Fibroblast of skin of abdomen (primary cell): ENCODE measurements at regions not wholly inside any gene's neighbourhood (a gene's known extent, or its start where the extent isn't known, plus 50 kb on each side); places are given as distances from the start of the nearest gene placed in this dataset.
"Not testable (repeated sequence)": the region's sequence is repeated elsewhere in the genome, so short reads cannot be mapped to it uniquely, and the experiment has no call there.

Source experiments
- DNase-seq: peaks from one replicate; pipeline ENCODE4 v3.0.0-alpha.2; 2013

DNA sequence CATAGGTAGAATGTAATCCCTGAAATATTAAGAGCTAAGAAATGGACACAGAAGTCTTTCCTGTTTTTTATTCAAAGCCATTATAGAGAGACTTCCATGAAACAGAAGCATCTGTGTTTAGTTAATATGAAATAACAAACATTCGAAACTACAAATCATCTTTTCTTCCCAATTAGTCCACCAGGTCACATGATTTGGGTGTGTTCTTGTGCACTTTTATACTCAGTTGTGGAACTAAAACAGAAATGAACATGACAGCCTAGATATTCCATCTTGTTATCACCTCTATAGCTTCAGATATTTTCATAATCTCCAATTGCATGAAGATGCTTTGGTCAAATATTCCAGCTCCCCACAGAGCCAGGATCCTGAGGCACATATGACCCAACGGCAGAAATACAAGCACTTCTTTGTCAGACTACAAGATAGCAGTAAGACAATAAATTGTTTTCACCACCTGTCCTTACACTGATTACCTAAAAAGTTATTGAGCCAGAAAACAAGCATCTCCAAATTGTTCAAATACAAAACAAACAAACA is 116.8 kb upstream of the BEND6 start:
- DNase-seq: no peak

DNA sequence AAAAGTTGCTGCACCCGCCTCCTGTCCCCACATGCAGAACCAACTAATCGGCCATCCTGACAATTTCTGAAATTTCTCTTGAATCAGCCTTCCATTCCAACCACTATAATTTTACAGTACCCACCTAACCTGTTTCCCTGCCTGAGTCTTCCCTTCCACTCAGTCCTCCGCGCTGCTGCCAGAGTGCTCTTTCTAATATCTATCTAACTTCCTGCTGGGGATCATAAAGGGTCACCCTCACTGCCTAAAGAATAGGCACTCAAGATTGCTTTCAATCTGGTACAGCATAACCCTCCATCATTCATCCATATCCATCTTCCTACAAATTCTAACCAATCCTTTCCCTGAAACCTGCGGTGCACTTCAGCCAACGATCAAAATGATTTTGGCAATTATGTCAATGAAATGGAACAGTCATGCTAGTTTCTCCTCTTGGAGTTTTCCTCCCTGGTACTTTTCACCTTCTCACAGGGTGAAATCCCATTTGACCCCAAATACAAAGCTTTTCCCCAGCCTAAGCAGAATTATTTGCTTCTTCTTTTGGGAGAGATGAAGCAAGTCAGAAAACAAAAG is 117.5 kb upstream of the BEND6 start:
- no peak for DNase-seq

DNA sequence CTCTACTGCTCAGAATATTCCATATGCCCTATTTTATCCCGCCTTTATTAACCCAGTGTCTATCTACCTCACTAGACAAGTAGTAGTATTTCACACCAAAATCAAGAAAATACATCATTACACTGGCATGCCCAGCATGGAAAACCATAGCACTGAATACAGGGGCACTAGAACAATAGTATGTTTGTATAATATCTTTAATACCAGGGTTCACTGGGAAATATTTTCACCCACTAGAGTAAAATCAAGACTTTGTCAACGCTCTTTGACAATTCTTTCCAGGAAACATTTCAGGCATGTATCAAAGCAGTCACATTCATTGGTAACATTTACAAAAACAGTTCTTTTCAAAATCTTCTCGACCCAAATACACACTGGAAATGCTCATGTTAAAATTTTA is 119.3 kb upstream of the BEND6 start:
- no peak for DNase-seq

DNA sequence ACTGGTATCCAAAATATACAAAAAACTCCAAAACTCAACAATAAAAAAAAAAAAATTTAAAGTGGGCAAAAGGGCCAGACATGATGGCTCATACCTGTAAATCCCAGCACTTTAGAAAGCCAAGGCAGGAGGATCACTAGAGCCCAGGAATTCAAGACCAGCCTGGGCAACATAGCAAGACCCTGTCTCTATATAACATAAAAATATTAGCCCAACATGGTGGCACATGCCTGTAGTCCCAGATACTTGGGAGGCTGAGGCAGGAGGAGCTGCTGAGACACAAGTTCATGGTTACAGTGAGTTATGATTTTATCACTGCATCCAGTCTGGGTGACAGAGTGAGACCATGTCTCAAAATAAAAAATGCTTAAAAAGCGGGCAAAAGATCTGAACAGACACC is 121.0 kb upstream of the BEND6 start:
- DNase-seq: no peak

DNA sequence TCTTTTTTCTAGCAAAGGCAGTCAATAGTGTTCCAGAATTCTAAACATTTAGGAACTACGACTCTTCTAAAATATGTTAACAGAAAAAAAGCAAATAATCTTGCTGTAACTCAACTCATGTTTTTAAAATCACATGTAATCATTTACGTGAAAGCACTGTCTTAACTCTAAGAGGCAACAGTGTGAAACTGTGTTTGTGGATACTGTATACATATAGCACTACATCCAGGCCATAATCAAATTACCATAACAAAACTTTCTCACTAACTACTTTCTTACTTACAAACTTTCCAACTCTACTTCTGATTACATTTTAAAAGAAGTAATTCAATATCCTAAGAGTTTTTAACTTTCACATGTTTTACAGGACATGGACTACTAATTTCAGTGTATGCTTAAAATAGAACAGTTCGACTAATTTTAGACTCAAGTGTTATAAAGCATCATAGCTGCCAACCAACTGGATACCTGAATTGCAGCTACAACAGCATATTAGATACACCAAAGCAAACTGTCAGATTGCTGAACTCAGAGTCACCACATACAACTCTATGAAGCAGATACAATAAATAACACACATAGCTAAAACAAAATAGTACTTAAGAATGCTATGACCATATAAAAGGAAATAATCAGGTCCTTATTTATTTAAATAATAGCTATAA is 121.6 kb upstream of the BEND6 start:
- no peak for DNase-seq

DNA sequence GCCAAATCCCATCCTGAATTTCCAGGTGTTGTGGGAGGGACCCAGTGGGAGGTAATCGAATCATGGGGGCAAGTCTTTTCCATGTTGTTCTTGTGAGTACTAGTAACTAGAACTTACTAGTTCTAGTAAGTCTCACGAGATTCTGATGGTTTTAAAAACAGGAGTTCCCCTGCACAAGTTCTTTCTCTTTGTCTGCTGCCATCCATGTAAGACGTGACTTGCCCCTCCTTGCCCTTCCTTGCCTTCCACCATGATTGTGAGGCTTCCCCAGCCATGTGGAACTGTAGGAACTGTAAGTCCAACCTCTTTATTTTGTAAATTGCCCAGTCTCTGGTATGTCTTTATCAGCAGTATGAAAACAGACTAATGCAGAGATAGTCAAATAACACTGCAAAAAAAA is 122.7 kb upstream of the BEND6 start:
- no peak for DNase-seq

DNA sequence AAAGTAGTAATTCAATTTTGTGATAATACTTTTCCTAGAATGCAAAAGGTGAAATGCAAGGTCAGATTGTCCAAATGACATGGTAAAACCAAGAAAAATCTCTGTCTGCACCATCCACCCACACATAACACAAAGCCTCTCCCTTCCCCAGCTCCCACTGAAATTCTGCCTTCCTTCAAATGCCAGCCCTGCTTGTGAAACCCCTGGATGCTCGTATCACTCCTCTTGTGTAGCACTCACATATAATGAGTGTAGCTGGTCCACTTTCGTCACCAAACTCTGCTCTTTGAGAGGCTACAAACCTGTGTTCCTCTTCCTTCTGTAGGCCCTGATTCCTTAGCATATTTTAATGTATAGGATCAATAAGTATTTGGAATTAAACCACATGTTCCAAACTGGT is 123.6 kb upstream of the BEND6 start:
- no peak for DNase-seq

DNA sequence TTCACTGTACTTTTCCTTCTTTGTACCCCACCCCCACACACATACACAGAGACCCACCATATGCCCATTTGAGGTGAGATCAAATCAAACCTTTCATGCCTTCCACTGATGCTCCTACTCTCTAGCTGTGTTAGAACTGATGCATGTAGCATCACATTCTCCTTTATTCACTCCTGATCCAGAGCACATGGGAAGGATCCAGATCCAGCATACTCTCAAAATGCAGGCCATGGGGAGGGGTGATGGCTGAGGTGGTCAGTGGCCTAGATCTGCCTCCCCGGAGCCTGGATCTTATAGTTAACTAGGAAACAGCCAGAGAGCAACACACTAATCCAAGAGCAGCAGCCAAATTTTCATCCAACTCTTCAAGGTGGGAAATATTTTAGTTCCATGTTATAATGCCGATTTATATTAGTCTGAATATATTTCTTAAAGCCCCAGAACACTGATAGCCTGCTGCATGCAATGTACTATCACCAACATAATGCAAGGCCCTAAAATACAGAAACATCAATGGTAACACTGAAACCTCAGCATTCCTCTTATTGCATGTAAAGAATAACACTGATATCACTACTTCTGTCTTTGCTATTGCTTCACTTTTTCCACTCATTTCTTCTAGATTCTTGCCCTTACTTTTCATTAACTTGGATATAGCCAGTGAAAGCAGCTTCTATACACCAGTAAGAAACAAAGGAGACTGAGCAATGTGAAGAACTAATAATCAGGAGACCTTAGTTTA is 126.8 kb upstream of the BEND6 start:
- no peak for DNase-seq

DNA sequence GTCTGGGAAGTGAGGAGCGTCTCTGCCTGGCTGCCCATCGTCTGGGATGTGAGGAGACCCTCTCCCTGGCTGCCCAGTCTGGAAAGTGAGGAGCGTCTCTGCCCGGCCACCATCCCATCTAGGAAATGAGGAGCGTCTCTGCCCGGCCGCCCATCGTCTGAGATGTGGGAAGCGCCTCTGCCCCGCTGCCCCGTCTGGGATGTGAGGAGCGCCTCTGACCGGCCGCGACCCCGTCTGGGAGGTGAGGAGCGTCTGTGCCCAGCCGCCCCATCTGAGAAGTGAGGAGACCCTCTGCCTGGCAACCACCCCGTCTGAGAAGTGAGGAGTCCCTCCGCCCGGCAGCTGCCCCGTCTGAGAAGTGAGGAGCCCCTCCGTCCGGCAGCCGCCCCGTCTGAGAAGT is 130.5 kb upstream of the BEND6 start:
- DNase-seq: not testable (repeated sequence)

DNA sequence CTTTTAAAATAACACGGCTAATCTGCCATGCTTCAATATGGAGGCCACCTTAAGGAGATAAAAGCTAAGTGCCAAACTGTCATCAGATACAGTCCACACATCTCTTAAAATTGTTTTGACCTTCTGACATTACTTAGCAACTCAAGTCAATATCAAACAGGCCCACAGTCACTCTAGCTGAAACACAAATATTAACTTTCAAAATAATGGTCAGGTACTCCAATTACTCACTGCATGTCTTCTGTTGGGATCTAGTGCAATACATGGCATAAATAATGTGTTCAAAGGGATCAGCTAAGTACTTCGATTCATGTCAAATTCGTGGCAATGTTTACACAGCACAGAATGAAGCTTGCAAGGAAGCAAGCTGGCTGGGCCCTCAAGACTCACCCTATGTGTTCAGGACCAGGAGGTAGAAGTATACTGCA is 133.9 kb upstream of the BEND6 start:
- no peak for DNase-seq

DNA sequence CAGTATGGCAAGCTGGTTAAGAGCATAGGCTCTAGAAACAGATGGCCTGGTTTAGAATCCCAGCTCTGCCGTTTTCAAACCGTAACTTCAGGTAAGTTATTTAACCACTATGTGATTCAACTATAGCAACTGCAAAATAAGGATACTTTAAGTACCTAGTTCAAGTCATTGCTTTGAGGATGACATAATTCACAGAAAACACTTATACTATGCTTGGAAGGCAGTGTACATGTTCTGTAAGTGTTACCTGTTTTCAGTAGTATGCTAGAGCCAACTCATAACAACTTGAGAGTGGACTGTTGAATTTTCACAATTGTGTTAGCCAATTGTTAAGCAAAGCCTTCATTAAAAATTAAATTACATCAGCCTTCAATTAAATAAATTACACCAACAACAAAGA is 134.8 kb upstream of the BEND6 start:
- no peak for DNase-seq

DNA sequence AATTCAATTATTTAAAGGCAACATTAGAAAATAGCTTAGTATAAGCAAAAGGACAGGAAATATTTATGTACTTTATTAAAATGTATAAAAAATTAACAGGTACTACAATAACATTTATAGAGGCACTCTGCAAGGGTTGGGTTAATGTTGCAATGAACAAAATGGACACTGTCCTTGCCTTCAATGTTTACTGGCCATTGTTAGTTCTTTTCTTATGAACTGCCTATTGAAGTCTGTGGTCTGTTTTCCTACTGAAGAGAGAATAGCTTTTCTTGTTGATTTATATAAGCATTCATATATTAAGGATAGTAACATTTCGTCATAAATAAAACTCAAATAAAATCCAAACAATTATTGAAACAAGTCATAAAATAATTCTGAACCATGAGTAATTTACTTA is 135.3 kb upstream of the BEND6 start:
- no peak for DNase-seq

DNA sequence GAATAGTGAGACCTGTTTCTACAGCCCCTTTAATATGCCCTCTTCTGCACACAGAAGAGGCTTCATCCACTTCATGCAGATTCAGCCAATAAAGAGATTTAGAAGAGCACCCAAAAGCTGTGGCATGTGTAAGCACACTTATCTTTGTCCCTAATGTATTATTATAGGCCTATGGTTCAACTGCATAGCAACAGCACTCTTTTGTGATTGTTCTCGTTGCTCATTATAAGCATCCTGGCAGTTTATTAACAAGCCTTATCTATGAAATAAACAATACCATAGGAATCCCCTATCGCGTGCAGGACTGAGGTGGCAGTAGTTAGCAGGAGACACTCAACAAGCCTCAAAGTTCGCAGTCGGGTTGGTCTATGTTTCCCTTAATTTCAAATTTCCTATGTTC is 138.5 kb upstream of the BEND6 start:
- DNase-seq: no peak

DNA sequence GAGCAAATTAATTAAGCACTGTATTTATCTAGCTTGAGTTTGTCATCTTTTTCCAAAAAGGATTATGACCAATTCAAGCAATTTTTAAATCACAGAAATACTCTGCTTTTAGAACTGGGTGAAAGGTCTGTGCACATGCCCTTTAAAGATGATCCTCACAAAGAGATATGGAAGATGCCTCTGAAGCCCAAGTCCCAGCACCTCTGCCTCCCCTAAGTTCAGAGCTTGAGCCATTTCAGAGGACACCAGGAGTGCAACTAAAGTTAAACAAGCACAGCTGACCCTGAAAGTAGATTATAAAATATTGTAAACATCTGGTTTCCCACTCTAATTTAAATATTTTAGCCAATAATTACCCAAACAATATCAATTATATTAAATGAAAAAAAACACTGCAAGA is 139.5 kb upstream of the BEND6 start:
- no peak for DNase-seq

DNA sequence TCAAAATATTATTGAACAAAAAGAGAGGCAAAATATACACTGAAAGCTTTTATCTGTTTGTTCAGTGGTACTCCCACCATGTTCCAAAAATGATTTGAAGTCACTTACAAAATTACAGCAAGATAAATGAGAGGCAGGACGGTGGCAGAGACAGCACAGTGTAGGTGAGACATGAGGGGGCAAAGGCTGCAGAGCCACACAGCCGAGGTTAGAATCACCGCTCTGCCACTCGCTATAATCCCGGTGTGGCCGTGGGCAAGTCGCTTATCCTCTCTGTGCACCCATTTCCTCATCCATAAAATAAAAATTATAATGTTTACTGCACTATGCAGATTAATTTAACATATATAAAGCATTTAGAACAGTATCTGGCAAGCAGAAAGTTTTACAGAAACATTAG is 140.1 kb upstream of the BEND6 start:
- DNase-seq: no peak

DNA sequence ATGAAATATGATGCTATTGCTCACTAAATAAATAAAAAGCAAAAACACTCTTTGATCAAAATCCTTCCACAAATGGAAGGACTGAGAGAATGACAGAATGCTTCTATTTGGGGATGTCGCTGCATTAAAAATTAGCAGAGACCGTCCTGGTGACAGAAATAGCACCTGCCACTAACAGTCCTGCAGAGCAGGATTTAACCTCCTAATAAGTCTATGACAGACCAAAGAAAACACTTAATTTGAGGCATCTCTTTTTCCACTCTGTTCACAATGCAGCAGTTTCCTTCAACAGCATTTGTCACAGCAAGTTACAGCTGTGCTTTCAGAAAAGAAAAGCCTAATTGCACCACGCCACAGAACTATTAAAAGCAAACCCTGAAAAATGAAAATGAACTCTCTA is 140.6 kb upstream of the BEND6 start:
- DNase-seq: no peak

DNA sequence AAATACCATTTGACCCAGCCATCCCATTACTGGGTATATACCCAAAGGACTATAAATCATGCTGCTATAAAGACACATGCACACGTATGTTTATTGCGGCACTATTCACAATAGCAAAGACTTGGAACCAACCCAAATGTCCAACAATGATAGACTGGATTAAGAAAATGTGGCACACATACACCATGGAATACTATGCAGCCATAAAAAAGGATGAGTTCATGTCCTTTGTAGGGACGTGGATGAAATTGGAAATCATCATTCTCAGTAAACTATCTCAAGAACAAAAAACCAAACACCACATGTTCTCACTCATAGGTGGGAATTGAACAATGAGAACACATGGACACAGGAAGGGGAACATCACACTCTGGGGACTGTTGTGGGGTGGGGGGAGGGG is 142.1 kb upstream of the BEND6 start:
- not testable (repeated sequence) for DNase-seq

DNA sequence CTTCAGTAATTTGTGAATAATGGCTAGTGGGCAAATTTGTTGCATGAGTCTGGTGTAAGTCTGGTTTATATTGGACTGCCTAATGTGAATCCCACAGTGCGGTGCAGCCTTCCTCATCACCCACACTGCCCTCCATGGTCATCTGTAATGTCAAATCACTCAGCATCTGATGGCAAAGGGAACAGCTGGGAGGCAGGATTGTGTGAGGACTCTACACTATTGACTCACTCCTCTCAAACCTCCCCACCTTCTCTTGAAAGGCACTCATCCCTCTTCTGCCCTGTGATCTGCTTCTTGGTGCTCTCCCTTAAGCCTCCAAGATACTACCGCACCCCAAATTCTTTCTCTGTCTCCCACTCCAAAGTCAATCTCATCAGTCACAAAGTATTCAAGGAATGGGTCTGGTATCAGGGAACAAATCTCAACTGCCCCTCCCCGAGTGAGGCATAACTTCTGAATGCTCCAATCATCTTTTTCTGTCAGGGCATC is 146.0 kb upstream of the BEND6 start:
- DNase-seq: peak; percentile 70

DNA sequence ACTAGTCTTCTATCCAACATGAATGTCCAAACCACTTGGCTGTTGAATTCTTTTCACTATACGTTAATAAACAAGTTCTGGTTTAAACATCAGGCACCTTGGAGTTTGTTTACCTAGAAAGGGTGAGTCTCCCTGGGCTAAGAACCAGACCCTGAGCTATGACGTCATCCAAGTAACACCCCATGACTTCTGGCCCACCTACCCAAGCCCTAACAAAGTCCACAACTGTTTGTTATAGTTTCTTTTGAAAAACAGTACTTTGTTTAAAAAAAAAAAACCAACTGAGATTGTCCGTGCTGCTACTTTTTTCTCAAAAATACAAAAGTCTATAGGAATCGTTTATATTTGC is 146.9 kb upstream of the BEND6 start:
- no peak for DNase-seq

DNA sequence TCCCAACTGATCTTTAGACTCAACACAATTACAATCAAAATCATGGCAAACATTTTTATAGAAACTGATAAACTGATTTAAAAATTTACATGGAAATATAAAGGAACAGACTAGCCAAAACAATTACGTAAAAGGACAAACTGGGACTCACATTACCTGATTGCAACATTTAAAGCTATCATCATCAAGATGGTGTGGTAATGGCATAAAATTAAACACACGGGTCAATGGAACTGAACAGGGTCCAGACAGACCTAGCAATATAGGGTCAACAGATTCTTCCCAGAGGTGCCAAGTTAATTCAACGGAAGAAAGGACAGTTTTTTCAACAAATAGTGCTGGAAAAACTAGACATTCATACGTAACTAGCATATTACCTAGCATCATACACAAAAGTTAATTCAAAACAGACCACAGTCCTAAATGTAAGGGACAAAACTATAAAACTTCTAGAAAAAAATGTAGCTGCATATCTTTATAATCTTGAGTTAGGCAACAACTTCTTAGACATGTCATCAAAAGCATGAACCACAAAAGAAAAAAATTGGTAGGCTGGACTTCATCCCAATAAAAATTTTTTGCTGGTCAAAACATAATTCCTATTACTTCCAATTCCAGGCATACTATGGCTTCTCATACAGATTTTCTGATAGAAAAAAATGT is 147.4 kb upstream of the BEND6 start:
- peak; percentile 54 for DNase-seq

DNA sequence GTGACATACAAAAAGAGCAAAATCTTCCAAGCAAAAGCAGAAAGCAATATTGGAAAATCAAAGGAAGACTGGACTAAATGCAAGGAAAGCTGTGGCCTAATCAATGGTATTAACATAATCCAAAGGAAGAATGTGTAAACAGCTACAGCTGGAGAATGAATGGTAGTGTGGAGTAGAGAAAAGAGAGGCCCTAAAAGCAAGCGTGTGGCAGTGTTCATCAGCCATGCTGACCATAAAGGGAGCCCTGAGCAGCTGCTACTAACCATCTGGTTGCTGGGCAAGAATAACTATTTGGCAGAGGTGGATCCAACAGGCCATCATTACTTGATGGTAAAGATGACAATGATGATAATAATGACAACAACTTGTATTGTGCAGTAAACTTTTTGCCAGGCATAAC is 148.5 kb upstream of the BEND6 start:
- no peak for DNase-seq

DNA sequence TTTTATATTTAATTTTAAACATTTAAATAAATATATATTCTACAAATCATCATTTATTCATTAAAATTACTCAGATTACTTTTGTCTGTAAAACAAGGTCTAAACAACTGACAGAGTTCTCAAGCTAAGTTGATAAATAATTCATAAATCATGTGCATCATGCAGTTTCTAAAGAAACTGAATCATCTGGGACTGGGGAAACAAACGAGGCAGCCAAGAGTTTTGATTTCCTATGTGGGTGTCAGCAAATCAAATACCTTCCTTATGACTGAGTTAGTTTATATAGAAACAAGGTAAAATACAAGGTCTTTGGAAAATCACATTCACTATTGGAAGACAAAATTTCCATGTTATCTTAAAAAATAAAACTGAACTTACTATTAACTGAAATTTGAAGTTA is 149.9 kb upstream of the BEND6 start:
- peak; percentile 60 for DNase-seq

DNA sequence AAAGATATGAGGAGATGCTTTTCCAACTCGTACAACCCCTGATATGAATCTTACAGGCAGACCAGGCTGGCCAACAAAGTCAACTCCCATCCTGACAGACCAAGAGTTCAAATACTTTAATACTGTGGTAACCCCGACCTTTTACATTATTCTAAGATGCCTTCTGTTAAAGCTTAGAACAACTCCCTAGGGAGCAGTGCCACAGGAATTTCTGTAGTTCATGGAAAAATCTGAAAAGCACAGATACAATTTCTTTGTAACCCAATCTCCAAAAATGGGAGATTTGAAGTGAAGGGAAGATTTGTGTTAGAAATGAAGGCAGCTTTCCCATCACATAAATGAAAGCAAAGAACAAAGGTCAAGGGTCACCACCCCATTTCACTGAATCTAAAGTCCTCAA is 151.3 kb upstream of the BEND6 start:
- peak; percentile 76 for DNase-seq
